LNCAP (cell line): ENCODE measurements at regions not wholly inside any gene's neighbourhood (a gene's known extent, or its start where the extent isn't known, plus 50 kb on each side); places are given as distances from the start of the nearest gene placed in this dataset.

ENCODE experiments used
- CTCF ChIP-seq: fragments of 450-650 bp; IDR thresholded peaks from 2 replicates; pipeline ENCODE4 v1.5.1; 2017; ENCODE audit warnings: mild to moderate bottlenecking

- TF ChIP-seq CTCF, result no peak
These were observed 432.1 kb downstream of the MEIS1 start for GRCh38 chr2:66867063-66867441.

GRCh38 chr2:66869076-66869475, 434.2 kb downstream of the MEIS1 start:
- no peak for TF ChIP-seq CTCF

- no peak for TF ChIP-seq CTCF
These were observed 437.4 kb downstream of the MEIS1 start for GRCh38 chr2:66872081-66872985.

- no peak for TF ChIP-seq CTCF
These were observed 438.2 kb downstream of the MEIS1 start for GRCh38 chr2:66872986-66873754.

GRCh38 chr2:66874411-66874810, 439.5 kb downstream of the MEIS1 start:
- no peak for TF ChIP-seq CTCF

GRCh38 chr2:66875941-66876462, 441.1 kb downstream of the MEIS1 start:
- TF ChIP-seq CTCF, result no peak

- TF ChIP-seq CTCF, result no peak
These were observed 451.0 kb downstream of the MEIS1 start for GRCh38 chr2:66885775-66886383.
